ENCODE measurements at regions not wholly inside any gene's neighbourhood (a gene's known extent, or its start where the extent isn't known, plus 50 kb on each side); places are given as distances from the start of the nearest gene placed in this dataset.

DNA sequence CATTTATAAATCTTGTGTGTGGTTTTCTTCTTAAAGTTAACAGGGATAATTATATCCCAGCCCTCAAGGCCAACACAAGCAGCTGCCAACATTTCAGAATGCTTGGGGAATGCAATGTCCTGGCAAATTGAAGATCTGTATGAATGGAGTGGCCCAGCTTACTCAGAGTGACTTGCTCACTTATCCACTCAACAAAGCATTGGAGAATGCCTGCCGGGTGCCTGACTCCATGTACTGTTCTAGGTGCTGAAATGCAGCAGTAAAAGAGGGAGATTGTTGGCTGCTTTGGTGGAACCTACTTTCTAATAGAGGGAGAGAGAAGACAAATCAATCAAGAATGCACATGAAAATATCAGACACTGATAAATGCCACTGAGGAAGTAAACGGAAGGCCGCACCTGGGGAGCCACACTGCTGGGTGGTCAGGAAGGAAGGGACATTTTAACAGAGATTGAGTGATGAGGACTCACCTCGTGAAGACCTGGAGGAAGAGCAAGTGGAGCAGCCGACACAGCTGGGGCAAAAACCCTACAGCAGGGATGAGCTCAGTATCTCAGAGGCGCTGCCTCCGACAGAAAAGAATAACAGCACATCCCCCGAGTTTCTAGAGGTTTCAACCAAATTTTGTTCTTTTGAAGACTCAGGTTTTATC lies 61.2 kb upstream of the VASH1 start:
- TF ChIP-seq, protein P1, sequence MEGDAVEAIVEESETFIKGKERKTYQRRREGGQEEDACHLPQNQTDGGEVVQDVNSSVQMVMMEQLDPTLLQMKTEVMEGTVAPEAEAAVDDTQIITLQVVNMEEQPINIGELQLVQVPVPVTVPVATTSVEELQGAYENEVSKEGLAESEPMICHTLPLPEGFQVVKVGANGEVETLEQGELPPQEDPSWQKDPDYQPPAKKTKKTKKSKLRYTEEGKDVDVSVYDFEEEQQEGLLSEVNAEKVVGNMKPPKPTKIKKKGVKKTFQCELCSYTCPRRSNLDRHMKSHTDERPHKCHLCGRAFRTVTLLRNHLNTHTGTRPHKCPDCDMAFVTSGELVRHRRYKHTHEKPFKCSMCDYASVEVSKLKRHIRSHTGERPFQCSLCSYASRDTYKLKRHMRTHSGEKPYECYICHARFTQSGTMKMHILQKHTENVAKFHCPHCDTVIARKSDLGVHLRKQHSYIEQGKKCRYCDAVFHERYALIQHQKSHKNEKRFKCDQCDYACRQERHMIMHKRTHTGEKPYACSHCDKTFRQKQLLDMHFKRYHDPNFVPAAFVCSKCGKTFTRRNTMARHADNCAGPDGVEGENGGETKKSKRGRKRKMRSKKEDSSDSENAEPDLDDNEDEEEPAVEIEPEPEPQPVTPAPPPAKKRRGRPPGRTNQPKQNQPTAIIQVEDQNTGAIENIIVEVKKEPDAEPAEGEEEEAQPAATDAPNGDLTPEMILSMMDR (IDR thresholded peaks at IDR 0.05) = no peak
- no peak for TF ChIP-seq POLR2AphosphoS5 (IDR thresholded peaks at IDR 0.05)

Data from breast epithelium (tissue), 3 donors.